GM19025 (cell line): ENCODE measurements at regions not wholly inside any gene's neighbourhood (a gene's known extent, or its start where the extent isn't known, plus 50 kb on each side); places are given as distances from the start of the nearest gene placed in this dataset.
"Not testable (repeated sequence)": the region's sequence is repeated elsewhere in the genome, so short reads cannot be mapped to it uniquely, and the experiment has no call there.

Experiments
- ATAC-seq: cut with Tn5 transposase; IDR thresholded peaks from one replicate; pipeline ENCODE4 v1.9.1; 2021; ENCODE audit warnings: mild to moderate bottlenecking, low read depth, moderate library complexity; ENCODE audit not compliant: unreplicated experiment

- no peak for ATAC-seq
Measured at GRCh38 chr11:39462506-39462905, 1996.9 kb downstream of the LRRC4C start.

GRCh38 chr11:39461066-39461465 is 1998.4 kb downstream of the LRRC4C start:
- ATAC-seq: no peak

- no peak for ATAC-seq
Measured at GRCh38 chr11:39459606-39460005, 1999.8 kb downstream of the LRRC4C start.

GRCh38 chr11:39458481-39458880 is 2001.0 kb downstream of the LRRC4C start:
- ATAC-seq: no peak

GRCh38 chr11:39443424-39444022 is 2015.9 kb downstream of the LRRC4C start:
- no peak for ATAC-seq

GRCh38 chr11:39442177-39442576 is 2017.3 kb downstream of the LRRC4C start:
- no peak for ATAC-seq

GRCh38 chr11:39435641-39436040 is 2023.8 kb downstream of the LRRC4C start:
- ATAC-seq: no peak

- ATAC-seq: no peak
Measured at GRCh38 chr11:39434466-39434865, 2025.0 kb downstream of the LRRC4C start.

- no peak for ATAC-seq
Measured at GRCh38 chr11:39432929-39433328, 2026.5 kb downstream of the LRRC4C start.

- no peak for ATAC-seq
Measured at GRCh38 chr11:39425226-39425625, 2034.2 kb downstream of the LRRC4C start.

- no peak for ATAC-seq
Measured at GRCh38 chr11:39412117-39412516, 2047.3 kb downstream of the LRRC4C start.

GRCh38 chr11:39385911-39386310 is 2073.5 kb downstream of the LRRC4C start:
- no peak for ATAC-seq

- no peak for ATAC-seq
Measured at GRCh38 chr11:39374963-39375698, 2084.3 kb downstream of the LRRC4C start.

GRCh38 chr11:39367534-39367933 is 2091.9 kb downstream of the LRRC4C start:
- ATAC-seq: no peak

GRCh38 chr11:39365809-39366436 is 2093.5 kb downstream of the LRRC4C start:
- no peak for ATAC-seq

- ATAC-seq: no peak
Measured at GRCh38 chr11:39363571-39363970, 2095.9 kb downstream of the LRRC4C start.

- no peak for ATAC-seq
Measured at GRCh38 chr11:39361557-39361956, 2097.9 kb downstream of the LRRC4C start.

GRCh38 chr11:39345834-39346442 is 2113.5 kb downstream of the LRRC4C start:
- ATAC-seq: no peak

GRCh38 chr11:39341461-39341860 is 2118.0 kb downstream of the LRRC4C start:
- ATAC-seq: no peak

GRCh38 chr11:39333006-39333405 is 2126.4 kb downstream of the LRRC4C start:
- ATAC-seq: not testable (repeated sequence)

- ATAC-seq: no peak
Measured at GRCh38 chr11:39327302-39327701, 2132.2 kb downstream of the LRRC4C start.
